ENCODE measurements at regions not wholly inside any gene's neighbourhood (a gene's known extent, or its start where the extent isn't known, plus 50 kb on each side); places are given as distances from the start of the nearest gene placed in this dataset.

- Histone ChIP-seq H3K9me3 (peaks cover 18% of the 10 kb centered on the region), H3K4me1 (no peaks in the 10 kb centered on the region), H3K36me3 (no peaks in the 10 kb centered on the region), H3K4me3 (no peak overlapping the region), H3K27me3 (no peaks in the 10 kb centered on the region), H3K27ac (no peak overlapping the region)
- TF ChIP-seq POLR2A (IDR thresholded peaks at IDR 0.05), result no peak
- no peak for TF ChIP-seq POLR2AphosphoS5 (IDR thresholded peaks at IDR 0.05; ENCODE audit: insufficient read depth in 1 of 2, low read depth in 1 of 2)
- TF ChIP-seq CTCF (IDR thresholded peaks at IDR 0.05), result no peak
- DNase-seq (ENCODE audit: extremely low spot score in 2 of 2), result no peak
- intact Hi-C loops (cut with DNase I), result no loop called here
Observed at GRCh38 chr7:46461334-46461777, 540.3 kb upstream of the IGFBP3 start.

GRCh38 chr7:46459942-46460341, 538.9 kb upstream of the IGFBP3 start:
- Histone ChIP-seq H3K27ac (no peak overlapping the region), H3K4me3 (no peak overlapping the region), H3K9me3 (peaks cover 14% of the 10 kb centered on the region), H3K4me1 (no peaks in the 10 kb centered on the region), H3K36me3 (no peaks in the 10 kb centered on the region), H3K27me3 (no peaks in the 10 kb centered on the region)
- no peak for DNase-seq (ENCODE audit: extremely low spot score in 2 of 2)
- TF ChIP-seq POLR2A (IDR thresholded peaks at IDR 0.05) (no peak), CTCF (IDR thresholded peaks at IDR 0.05) (no peak), POLR2AphosphoS5 (IDR thresholded peaks at IDR 0.05; ENCODE audit: insufficient read depth in 1 of 2, low read depth in 1 of 2) (no peak)
- intact Hi-C loops (cut with DNase I), result no loop called here

GRCh38 chr7:46454816-46455215, 533.7 kb upstream of the IGFBP3 start:
- no peaks in the 10 kb centered on the region for H3K4me1 ChIP-seq
- H3K4me3 ChIP-seq, result no peak overlapping the region
- H3K36me3 ChIP-seq, result no peaks in the 10 kb centered on the region
- H3K27me3 ChIP-seq, result no peaks in the 10 kb centered on the region
- no peak for DNase-seq (ENCODE audit: extremely low spot score in 2 of 2)
- no peak overlapping the region for H3K27ac ChIP-seq
- TF ChIP-seq CTCF (IDR thresholded peaks at IDR 0.05), result no peak
- H3K9me3 ChIP-seq, result no peaks in the 10 kb centered on the region
- intact Hi-C loops (cut with DNase I), result no loop called here

- no peaks in the 10 kb centered on the region for H3K36me3 ChIP-seq
- H3K4me1 ChIP-seq, result no peaks in the 10 kb centered on the region
- no peaks in the 10 kb centered on the region for H3K27me3 ChIP-seq
- no peaks in the 10 kb centered on the region for H3K9me3 ChIP-seq
- intact Hi-C loops (cut with DNase I), result no loop called here
- no peak for DNase-seq (ENCODE audit: extremely low spot score in 2 of 2)
- no peak overlapping the region for H3K4me3 ChIP-seq
- TF ChIP-seq CTCF (IDR thresholded peaks at IDR 0.05) (no peak), POLR2A (IDR thresholded peaks at IDR 0.05) (no peak), POLR2AphosphoS5 (IDR thresholded peaks at IDR 0.05; ENCODE audit: insufficient read depth in 1 of 2, low read depth in 1 of 2) (no peak)
- no peak overlapping the region for H3K27ac ChIP-seq
Observed at GRCh38 chr7:46452561-46453135, 531.6 kb upstream of the IGFBP3 start.

GRCh38 chr7:46451846-46452245, 530.8 kb upstream of the IGFBP3 start:
- H3K4me3 ChIP-seq, result no peak overlapping the region
- no peak for TF ChIP-seq CTCF (IDR thresholded peaks at IDR 0.05)
- TF ChIP-seq POLR2A (IDR thresholded peaks at IDR 0.05), result no peak
- no peak for TF ChIP-seq POLR2AphosphoS5 (IDR thresholded peaks at IDR 0.05; ENCODE audit: insufficient read depth in 1 of 2, low read depth in 1 of 2)
- H3K27me3 ChIP-seq, result no peaks in the 10 kb centered on the region
- intact Hi-C loops (cut with DNase I), result no loop called here
- no peaks in the 10 kb centered on the region for H3K9me3 ChIP-seq
- no peaks in the 10 kb centered on the region for H3K36me3 ChIP-seq
- DNase-seq (ENCODE audit: extremely low spot score in 2 of 2), result no peak
- H3K4me1 ChIP-seq, result no peaks in the 10 kb centered on the region
- no peak overlapping the region for H3K27ac ChIP-seq
